Posterior cingulate gyrus (tissue), 11 donors: ENCODE measurements at regions not wholly inside any gene's neighbourhood (a gene's known extent, or its start where the extent isn't known, plus 50 kb on each side); places are given as distances from the start of the nearest gene placed in this dataset.
"Not testable (repeated sequence)": the region's sequence is repeated elsewhere in the genome, so short reads cannot be mapped to it uniquely, and the experiment has no call there.

Experiments used
- DNase-seq, 10 donors: peaks; one replicate each; pipeline versions ENCODE4 v3.0.0 to v3.0.0-alpha.2; 2020 to 2021; ENCODE audit warnings: mixed read lengths in 3 of 10
- intact Hi-C: fragments of 100-400 bp; cut with DNase I; formaldehyde crosslinking; loops from one replicate; pipeline ENCODE4 v1.15.1; 2023

DNA sequence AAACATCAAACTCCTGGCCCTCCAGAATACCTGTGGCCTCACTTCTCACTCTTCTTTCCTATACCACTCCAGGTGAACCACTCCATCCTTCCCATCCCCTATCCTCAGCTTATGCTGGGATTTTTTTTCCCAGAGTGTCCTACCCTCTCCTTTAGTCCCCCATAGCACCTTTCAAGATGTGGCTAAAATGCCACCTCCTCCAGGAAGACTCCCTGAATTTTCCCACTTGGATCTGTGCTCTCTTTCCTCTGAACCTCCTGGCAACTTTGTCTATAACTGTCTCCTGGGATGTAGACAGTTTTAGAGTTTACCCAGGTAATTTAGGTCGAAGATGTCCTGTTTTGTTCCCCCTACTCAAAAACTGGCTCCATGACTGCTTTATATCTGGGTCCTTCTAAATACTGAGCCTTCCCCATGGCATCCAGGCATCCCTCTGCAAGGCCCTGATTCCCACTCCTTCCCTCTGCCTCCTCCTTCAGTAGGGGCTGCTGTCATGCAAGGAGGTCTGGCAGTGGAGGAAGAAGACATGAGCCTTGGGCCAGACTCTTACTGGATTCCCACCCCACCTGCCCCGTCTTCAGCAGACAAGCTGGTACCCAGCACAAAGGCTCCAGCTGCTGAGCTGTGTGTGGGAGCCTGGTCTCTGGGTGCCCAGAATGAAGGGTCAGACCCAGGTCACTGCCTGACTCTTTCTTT, 161.5 kb downstream of the SMAD6 start:
- peak in 1 of 10 donors; percentile 22 for DNase-seq
- intact Hi-C loops = no loop called here

GRCh38 chr15:66864086-66864830, 162.2 kb downstream of the SMAD6 start:
- intact Hi-C loops = no loop called here
- peak in 1 of 10 donors; percentile 22 for DNase-seq

GRCh38 chr15:66864871-66865281, 162.8 kb downstream of the SMAD6 start:
- intact Hi-C loops = no loop called here

DNA sequence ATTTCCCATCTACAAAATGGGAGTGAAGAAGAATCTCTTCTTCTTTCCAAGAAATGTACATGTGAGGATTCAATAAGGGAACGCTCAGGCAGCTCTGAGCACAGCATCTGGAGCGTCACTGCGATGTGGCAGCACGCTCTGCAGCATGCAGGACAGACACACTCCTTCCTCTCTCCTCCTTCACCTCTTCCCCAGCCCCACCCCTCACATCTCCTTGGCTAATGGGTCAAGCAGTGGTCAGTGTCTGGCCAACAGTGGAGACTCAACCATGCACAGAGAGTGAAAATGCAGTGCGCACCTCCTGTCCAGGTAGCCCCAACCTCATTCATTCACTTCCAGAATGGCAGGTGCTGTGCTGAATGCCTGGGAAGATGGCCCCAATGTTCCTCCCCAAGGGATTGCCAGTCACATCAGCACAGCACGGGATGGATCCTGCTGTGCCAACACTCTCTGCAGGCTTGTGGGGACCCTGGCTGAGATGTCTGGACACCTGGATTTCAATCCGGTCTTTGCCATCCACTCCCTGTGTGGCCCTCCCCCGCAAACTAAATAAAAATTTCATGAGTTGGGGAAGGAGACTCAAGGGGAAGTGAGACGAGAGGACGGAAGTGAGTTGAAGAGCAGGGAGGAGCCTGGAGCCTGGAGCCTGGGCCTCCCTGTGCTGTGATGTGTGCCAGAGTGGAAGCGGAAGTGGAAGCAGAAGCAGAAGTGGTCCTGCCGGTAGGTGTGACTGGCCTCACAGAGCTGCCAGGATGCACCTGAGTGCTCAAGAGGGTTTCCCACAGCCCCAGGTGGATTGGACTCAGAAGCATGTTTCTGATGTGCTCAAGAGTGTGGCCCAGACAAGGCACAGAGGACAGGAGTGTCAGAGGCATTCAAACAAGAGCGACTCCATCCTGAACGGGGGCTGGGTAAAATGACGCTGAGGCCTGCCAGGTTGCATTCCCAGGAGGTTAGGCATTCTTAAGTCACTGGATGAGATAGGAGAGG, 163.9 kb downstream of the SMAD6 start:
- intact Hi-C loops = no loop called here
- peak in 3 of 10 donors; percentile 32 to 67 (median 44) for DNase-seq

More at GRCh38 chr15:66864871-66865281, 162.8 kb downstream of the SMAD6 start:
- peak in 2 of 10 donors; percentile 60 to 65 for DNase-seq

- intact Hi-C loops = no loop called here
- no peak for DNase-seq
Measured at GRCh38 chr15:66866656-66867055, 164.6 kb downstream of the SMAD6 start.

DNA sequence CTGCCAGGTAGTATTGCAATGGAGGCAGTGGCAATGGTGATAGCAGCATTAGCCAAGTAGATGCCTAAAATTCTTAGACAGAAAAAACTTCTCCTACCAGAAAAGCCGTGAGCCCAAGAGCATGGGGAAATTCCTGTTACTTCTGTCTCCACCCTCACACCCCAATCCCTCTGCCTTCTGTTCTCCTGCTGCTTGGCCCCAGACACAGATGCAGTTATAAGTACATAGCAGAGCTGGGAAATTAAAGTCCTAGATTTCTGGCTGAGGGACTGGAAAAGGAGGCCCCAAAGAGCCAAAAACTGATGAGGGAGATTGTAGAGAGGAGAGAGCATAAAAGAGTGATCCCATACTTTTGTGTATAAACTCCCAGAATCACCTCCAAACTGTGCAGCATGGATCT, 166.9 kb downstream of the SMAD6 start:
- intact Hi-C loops = no loop called here
- DNase-seq = peak in 3 of 10 donors; percentile 30 to 46 (median 36)

- intact Hi-C loops = no loop called here
- DNase-seq = no peak
Measured at GRCh38 chr15:66870880-66871388, 168.9 kb downstream of the SMAD6 start.

DNA sequence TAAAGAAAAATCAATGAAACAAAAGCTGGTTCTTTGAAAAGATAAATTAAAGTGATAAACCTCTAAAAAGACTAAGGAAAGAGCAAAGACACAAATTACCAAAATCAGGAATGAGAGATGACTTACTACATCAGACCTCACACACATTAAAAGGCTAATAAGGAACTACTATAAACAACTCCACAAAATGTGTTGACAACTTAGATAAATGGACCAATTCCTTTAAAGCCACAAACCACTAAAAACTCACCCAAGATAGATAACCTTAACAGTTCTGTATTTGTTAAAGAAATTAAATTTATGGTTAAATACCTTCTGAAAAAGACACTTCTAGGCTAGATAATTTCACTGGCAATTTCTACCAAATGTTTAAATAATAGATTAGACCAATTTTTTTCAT, 170.4 kb downstream of the SMAD6 start:
- no peak for DNase-seq
- intact Hi-C loops = no loop called here

GRCh38 chr15:66873331-66873730, 171.3 kb downstream of the SMAD6 start:
- intact Hi-C loops, DNase-seq: not testable (repeated sequence)

DNA sequence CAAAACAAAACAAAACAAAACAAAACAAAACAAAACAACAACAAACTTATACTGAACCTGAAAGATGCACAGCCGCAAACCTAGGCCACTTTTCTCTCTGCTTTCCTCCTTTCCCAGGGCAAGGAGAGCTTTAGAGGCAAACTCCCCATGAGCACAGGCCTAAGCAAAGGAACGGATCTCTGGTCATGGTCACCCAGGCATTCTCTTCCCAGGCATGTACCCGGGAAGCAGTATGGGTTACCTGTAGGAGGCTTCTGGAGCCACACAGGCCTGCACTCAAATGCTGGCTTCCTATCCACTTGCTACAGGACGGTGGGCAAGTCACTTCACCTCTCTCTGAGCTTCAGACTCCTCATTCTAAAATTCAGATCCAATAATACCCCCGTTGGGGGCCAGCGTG, 171.8 kb downstream of the SMAD6 start:
- intact Hi-C loops = no loop called here
- no peak for DNase-seq

GRCh38 chr15:66875588-66876420, 173.8 kb downstream of the SMAD6 start:
- intact Hi-C loops = no loop called here
- peak in 1 of 10 donors; percentile 73 for DNase-seq

DNA sequence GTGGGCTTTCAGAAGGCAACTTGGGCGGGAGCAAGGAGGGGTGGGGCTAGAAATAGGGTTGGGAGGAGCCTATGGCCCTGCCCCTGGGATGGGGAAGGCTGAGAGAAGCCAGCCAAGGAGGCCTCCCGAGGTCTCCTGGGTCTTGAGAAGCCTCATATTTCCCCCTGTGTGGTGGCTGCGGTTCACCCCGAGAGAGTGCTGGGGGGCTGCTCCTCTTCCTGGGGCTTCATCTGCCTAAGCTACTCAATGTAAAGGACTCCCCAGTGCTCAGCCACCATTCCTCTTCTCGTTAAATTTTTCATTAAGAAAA, 174.3 kb downstream of the SMAD6 start:
- no peak for DNase-seq
- intact Hi-C loops = no loop called here

- peak in 1 of 10 donors; percentile 73 for DNase-seq
- intact Hi-C loops = no loop called here
Measured at GRCh38 chr15:66876731-66877476, 174.9 kb downstream of the SMAD6 start.

GRCh38 chr15:66877477-66878271, 175.6 kb downstream of the SMAD6 start:
- intact Hi-C loops = no loop called here
- DNase-seq = peak in 1 of 10 donors; percentile 64

GRCh38 chr15:66878761-66879160, 176.7 kb downstream of the SMAD6 start:
- intact Hi-C loops = no loop called here
- peak in 1 of 10 donors; percentile 40 for DNase-seq

DNA sequence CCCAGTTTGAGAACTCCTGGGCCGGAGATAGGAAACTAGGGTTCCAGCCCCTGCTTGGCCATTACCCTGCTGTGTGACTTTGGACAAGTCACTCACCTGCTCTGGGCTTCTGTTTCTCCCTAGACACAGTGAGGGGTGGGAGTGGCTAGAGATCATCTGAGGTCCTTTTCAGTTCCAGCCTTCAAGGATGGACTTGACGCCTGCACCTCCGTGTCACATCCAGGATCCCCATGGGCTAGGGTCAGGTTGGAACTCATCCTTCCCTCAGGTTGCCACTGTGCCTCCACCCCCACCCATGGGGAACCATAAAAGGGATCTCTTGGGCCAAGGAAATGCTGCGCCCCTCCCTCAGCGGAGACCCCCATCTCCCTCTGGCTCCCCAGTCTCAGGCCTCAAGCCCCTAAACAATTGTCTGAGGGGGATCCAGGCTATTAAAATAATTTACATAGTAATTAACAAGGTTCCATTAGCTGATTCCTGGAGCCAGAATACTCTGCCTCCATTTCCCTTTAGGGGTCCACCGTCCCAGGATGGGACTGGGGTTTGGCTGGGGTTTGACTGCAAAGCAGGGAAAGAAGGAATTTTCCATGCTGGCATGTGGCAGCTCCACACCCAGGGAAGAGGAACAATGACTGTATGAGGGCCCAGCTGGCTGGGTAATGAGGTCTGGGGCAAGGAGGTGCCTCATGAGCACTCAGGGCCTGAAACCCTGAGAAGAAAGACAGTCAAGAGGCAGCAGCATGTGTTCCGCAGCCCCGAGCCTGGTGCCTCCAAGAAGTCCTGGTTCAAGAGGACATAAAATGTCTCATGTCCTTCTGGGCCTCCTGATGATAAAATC, 177.7 kb downstream of the SMAD6 start:
- intact Hi-C loops = no loop called here
- DNase-seq = peak in 1 of 10 donors; percentile 32
